Activated naive CD4-positive, alpha-beta T cell treated with anti-CD3 and anti-CD28 coated beads, Interleukin-2, amount 50 U/mL, for 72 hours (primary cell): ENCODE measurements at regions not wholly inside any gene's neighbourhood (a gene's known extent, or its start where the extent isn't known, plus 50 kb on each side); places are given as distances from the start of the nearest gene placed in this dataset.
A peak's percentile ranks its signal among the peaks of the same experiment; 100 is the strongest.
"Not testable (repeated sequence)": the region's sequence is repeated elsewhere in the genome, so short reads cannot be mapped to it uniquely, and the experiment has no call there.

Experiments
- ATAC-seq, 2 donors: fragments of 150-1000 bp; cut with Tn5 transposase; 2 replicates each; pipeline ENCODE4 v1.10.0; 2021; ENCODE audit warnings: mild to moderate bottlenecking in 2 of 2, moderate library complexity in 2 of 2
- DNase-seq, 2 donors: peaks; one replicate each; pipeline ENCODE4 v3.0.0; 2021 to 2022; ENCODE audit warnings: low spot score in 2 of 2
- H3K27ac Mint-ChIP-seq, 2 donors: one replicate each; pipeline ENCODE4 v1.8.0; 2022; ENCODE audit warnings: mild to moderate bottlenecking in 2 of 2, mixed read lengths in 2 of 2
- H3K36me3 Mint-ChIP-seq, 2 donors: one replicate each; pipeline ENCODE4 v1.8.0; 2022; ENCODE audit warnings: mixed read lengths in 2 of 2
- H3K9me3 Mint-ChIP-seq, 2 donors: one replicate each; pipeline ENCODE4 v1.8.0; 2022; ENCODE audit warnings: mixed read lengths in 2 of 2

DNA sequence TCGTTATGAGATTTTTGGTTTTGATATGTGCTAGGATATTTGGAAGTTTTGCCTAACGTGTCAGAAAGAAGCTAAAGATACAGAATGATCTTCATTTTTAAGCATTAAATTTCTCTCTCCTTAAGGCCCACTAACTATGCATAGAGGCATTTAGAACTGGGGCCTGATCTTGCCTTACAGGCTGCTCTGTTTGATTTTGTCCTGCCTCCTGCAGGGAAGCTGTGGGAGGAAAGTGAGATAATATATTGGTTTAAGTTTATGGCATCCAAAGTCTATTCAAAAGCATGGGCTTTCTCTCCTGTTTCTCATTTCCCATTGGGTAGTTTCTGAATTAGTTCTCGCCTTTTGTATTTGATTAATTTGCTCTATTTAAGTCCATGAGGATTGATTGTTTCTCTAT is 250.3 kb upstream of the FBXO33 start:
- no peak overlapping the region for H3K27ac Mint-ChIP-seq

DNA sequence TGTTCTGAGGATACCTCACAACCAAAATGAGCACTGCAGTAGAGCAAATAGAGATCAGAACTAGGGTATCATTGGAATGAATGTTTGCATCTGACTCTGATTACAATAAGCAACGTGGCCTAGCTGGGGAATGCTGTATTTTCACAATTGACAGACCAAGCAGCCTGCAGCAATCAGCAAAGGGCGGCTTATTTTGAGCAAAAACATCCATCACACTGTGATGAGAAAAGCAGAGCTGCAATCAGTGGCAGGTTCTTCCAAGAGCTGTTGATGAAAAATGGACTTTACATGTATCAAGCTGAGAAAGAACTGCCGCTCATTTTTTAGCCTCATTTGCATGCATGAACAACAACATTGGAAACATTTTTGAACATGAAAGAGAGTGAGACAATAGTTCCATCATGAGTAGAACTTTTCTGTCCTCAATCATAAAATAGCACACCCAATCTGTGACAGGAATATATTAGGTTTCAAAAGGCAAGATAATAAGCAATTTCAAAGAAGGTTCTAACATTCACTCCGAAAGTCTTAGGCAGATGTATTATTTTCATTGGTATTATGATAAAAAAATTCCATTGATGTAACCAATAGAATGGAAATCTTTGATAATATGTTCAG is 249.7 kb upstream of the FBXO33 start:
- Mint-ChIP-seq H3K36me3 (no peaks in the 10 kb centered on the region), H3K9me3 (peaks cover 0 to 2% of the 10 kb centered on the region in 2 donors), H3K27ac (no peak overlapping the region)
- ATAC-seq (peak in 1 of 2 donors; percentile 61), DNase-seq (no peak)

More for the DNA sequence above, 250.3 kb upstream of the FBXO33 start:
- DNase-seq = no peak
- no peaks in the 10 kb centered on the region for H3K36me3 Mint-ChIP-seq
- peaks cover 0 to 4% of the 10 kb centered on the region in 2 donors for H3K9me3 Mint-ChIP-seq
- no peak for ATAC-seq

DNA sequence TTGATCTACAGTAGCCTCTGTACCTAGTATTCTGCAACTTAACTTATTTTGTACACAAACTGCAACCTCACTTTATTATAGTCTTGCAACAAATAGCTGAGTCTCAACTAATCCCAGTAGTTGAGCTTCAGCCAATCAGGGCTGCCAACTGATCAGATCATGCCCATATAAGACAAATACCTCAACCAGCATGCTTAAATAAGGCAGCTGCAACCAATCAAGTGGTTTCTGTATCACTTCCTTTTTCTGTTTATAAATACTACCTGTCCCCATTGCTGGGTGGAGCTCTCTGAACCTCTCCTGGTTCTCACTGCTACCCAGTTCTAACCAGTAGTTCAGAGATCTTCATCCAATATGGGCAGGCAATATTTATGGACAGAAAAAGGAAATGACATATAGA is 248.5 kb upstream of the FBXO33 start:
- no peak overlapping the region for H3K27ac Mint-ChIP-seq

DNA sequence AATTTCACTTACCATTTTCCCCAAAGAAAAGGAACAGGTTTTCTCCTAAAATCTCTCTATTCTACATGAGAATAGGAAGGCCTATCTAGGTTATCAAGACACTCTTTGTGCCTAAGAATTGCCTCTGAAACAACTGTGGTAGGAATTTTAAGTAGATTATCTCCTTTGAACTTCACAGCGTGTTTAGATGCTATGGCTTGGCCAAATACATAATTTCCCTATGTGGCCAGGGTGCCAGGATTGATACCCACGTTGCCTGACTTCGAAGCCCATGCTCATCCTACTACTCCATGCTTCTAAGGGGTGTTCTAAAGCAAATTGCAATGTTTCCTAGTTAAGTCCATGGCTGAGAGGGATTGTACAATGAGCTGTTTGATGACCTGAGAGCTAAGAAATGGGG is 241.5 kb upstream of the FBXO33 start:
- H3K9me3 Mint-ChIP-seq = peaks cover 7 to 13% of the 10 kb centered on the region in 2 donors
- DNase-seq = no peak
- H3K27ac Mint-ChIP-seq = peak overlapping the region in 1 of 2 donors; percentile 6
- H3K36me3 Mint-ChIP-seq = no peaks in the 10 kb centered on the region
- ATAC-seq = no peak

More for the DNA sequence above, 248.5 kb upstream of the FBXO33 start:
- DNase-seq (no peak), ATAC-seq (no peak)
- H3K36me3 Mint-ChIP-seq = no peaks in the 10 kb centered on the region
- H3K9me3 Mint-ChIP-seq = no peaks in the 10 kb centered on the region

DNA sequence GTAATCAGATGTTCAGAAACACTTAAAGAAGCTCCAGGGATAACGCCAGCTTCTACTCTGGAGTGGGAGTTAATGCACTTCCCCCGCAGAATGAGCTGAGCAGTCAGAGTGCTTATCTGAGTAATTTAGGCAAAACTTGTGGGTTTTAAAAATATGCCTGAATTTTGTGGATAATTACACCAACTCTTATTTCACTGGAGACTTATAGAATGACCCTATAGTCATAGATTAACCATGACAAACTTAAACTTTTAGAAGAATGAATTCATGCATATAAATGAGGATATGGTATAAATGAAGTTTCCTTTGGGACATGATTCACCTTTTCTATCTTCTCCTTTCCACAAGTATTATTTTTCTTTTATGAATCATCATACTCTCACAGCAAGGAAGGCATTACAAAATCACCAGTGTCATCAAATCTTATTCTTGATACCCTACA is 241.1 kb upstream of the FBXO33 start:
- H3K27ac Mint-ChIP-seq = peak overlapping the region in 1 of 2 donors; percentile 6
- DNase-seq (no peak), ATAC-seq (peak; percentile 82 to 83)
- H3K36me3 Mint-ChIP-seq = no peaks in the 10 kb centered on the region
- H3K9me3 Mint-ChIP-seq = peaks cover 9 to 15% of the 10 kb centered on the region in 2 donors

DNA sequence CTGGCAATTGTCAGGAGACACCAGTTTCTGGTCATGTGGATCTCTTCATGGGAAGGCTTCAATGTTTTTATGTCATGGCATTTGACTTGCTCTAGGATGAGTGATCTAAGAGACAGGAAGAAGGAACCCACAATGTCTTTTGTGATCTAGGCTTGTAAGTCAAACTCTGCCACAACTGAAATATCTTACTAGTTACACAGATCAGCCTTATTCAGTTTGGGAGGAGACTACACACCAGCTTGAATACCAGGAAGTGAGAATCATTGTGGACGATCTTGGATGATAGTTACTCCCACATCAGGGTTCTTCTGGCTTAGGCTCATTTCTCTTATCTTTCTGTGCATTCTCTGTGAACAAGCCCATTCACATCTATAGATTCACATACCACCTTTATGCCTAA is 236.2 kb upstream of the FBXO33 start:
- ATAC-seq (peak; percentile 36 to 59), DNase-seq (no peak)
- Mint-ChIP-seq H3K9me3 (peaks cover 7 to 15% of the 10 kb centered on the region in 2 donors), H3K36me3 (no peaks in the 10 kb centered on the region), H3K27ac (peak overlapping the region in 1 of 2 donors; percentile 9)

DNA sequence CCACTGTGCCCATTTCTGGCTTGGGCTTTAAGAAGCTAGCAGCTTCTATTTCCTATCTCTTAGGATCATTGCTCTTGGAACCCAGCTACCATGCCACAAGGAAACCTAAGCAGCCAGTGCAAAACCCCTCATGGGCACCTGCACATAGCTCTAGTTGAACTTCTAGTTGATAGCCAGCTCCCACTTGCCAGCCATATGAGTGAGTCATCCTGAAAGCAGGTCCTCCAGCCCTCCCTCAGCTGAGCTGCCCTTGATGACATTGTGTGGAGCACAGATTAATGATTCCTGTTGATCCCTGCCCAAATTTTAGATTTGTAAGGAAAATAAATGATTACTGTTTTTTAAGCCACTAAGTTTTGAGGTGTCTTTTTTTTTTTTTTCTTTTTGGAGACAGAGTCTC is 234.2 kb upstream of the FBXO33 start:
- ATAC-seq (no peak), DNase-seq (no peak)
- H3K27ac Mint-ChIP-seq = no peak overlapping the region
- peaks cover 11 to 15% of the 10 kb centered on the region in 2 donors for H3K9me3 Mint-ChIP-seq
- no peaks in the 10 kb centered on the region for H3K36me3 Mint-ChIP-seq

DNA sequence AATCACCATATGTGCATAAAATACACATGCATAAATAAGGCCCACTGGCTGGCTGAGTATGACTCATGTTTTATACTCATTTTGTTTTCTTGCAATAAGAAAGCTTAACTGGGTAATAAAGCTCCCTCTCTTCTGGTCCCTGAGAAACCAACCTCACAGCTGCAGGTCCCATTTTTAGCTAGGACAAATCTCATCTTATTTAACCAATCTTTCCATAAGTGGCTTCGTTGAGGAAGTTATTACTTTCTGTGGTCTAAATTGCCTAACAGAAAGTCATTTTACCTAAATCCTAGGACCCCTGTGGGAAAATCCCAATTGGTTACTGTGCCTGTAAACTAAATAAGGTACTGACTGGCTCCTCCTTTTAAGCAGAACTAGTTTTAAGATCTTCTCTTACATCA is 232.8 kb upstream of the FBXO33 start:
- peak in 1 of 2 donors; percentile 86 for ATAC-seq
- DNase-seq = no peak
- peaks cover 10 to 11% of the 10 kb centered on the region in 2 donors for H3K9me3 Mint-ChIP-seq
- no peak overlapping the region for H3K27ac Mint-ChIP-seq
- no peaks in the 10 kb centered on the region for H3K36me3 Mint-ChIP-seq

DNA sequence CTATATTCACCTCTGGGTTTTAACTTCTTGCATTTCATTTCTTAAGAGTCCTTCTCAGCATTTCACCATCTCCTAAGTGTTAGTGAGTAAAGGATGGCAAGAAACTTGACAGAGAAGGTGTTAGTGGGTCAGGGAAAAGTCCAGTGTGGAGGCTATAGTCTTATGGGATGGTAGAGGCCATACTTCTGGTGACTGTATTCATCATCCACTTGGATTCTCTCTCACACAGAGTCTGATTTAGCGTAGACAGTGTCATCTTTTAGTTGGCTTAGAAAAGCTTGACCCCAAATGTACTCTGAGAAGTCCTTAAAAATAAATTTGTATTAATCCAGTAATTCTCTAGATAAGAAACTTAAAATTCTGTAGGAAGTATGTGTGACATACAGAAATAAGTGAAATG is 232.4 kb upstream of the FBXO33 start:
- Mint-ChIP-seq H3K9me3 (peaks cover 8 to 10% of the 10 kb centered on the region in 2 donors), H3K36me3 (no peaks in the 10 kb centered on the region), H3K27ac (peak overlapping the region in 1 of 2 donors; percentile 5)
- ATAC-seq (peak in 1 of 2 donors; percentile 22), DNase-seq (no peak)

DNA sequence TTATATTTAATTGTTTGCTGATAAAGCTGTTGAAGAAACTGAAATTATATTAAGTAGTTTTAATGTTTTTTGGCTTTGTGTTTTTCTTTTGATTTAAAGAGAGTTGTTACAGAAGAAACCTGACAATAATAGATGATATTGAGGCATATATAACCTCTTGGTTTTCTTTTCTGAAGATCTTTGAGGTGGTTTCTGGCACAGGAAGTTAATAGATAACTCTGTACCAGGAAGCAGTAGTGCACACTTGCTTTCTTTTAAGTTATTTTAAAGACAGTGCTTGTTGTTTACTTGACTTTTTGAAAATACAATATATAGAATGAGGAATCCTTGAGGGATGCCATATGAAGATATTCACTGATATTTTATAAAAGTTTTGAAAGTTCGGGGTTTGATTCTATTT is 209.0 kb upstream of the FBXO33 start:
- Mint-ChIP-seq H3K27ac (no peak overlapping the region), H3K36me3 (peaks cover 15 to 33% of the 10 kb centered on the region in 2 donors), H3K9me3 (peaks cover 17 to 37% of the 10 kb centered on the region in 2 donors)
- ATAC-seq (peak in 1 of 2 donors; percentile 51), DNase-seq (no peak)

DNA sequence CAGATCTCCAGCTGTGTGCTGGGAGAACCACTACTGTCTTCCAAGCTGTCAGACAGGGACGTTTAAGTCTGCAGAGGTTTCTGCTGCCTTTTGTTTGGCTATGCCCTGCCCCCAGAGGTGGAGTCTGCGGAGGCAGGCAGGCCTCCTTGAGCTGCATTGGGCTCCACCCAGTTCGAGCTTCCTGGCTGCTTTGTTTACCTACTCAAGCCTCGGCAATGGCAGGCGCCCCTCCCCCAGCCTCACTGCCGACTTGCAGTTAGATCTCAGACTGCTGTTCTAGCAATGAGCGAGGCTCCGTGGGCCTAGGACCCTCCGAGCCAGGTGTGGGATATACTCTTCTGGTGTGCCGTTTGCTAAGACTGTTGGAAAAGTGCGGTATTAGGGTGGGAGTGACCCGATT is 206.8 kb upstream of the FBXO33 start:
- DNase-seq, ATAC-seq, H3K27ac Mint-ChIP-seq: not testable (repeated sequence)
- peaks cover 12 to 27% of the 10 kb centered on the region in 2 donors for H3K9me3 Mint-ChIP-seq
- H3K36me3 Mint-ChIP-seq = peaks cover 15 to 33% of the 10 kb centered on the region in 2 donors

DNA sequence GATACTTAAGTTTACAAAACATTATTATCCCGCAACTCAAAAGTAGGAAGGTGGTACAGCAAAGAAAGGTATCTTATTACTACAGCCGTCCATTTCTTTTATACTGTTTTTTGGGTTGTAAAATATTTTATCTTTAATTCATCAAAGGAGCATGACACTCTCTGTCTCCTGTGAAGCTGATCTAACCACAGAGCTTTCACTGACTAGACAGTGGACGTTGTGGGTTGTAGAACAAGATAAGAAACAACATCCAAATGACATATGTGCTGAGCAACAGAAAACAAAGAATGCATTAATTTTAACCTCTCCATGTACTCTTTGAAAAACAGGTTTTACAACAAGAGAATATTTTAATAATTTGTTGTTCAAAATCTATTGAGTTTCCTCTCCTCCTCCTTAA is 195.9 kb upstream of the FBXO33 start:
- DNase-seq (no peak), ATAC-seq (no peak)
- H3K27ac Mint-ChIP-seq = no peak overlapping the region
- H3K9me3 Mint-ChIP-seq = peaks cover 5 to 7% of the 10 kb centered on the region in 2 donors
- H3K36me3 Mint-ChIP-seq = peaks cover 0 to 12% of the 10 kb centered on the region in 2 donors

DNA sequence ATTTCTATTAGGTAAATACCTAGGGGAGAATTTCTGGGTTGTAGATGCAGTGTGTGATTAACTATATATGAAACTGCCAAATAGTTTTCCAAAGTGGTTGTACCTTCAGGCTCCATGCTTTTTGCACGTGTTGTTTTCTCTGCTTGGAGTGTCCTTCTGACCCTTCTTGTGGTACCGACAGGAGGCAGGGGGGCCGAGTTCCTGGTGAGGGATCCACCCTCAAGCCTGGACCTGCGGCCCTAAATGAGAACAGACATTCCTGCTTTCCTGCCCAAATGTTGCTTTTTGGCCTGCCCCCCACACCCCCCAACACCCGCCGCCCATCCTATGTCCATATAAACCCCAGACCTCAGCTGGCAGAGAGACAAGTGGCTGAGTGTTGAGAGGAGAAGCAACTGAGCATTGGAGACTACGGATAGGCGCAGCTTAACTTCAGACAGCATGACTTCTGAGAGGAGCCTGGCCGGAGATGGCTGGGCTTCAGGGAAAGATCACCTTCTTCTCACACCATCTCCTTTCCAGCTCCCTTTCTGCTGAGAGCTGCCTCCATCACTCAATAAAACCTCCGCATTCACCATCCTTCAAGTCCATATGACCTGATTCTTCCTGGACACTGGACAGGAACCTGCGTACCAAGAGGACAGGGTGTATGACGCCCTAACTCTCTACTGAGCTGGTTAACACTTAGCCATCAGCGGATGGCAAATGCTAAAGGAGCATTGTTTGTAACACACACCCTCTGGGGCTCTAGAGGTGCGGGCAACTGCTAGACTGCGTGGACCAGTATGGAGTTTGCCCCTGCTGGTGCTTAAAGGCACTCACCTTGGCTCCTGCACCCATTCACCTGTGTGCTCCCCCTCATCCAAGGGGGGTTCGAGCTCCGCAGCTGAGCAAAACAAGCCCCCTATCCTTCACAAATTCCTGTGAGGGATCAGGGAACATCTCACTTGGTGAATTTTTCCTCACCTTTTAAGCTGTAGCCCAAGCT is 194.7 kb upstream of the FBXO33 start:
- DNase-seq = no peak
- H3K27ac Mint-ChIP-seq = no peak overlapping the region
- peaks cover 14 to 15% of the 10 kb centered on the region in 2 donors for H3K9me3 Mint-ChIP-seq
- H3K36me3 Mint-ChIP-seq = peaks cover 10 to 22% of the 10 kb centered on the region in 2 donors
- ATAC-seq = no peak

DNA sequence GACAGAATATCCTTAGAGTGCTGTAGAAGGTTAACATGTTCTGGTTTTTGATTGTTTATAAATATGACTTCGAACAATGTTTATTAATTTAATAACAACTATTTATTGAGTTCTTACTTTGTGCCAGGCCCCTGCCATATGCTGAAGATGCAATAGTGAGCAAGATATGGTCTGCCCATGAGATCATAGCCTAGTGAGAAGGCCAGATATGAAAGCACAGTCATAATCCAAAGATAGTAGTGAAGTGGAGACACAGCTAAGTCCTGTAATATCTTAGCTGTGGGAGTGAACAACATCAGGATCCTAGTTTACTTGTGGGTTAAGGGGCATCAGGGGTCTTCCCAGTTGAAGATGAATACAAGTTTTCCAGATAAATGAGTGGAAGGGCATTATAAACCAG is 189.4 kb upstream of the FBXO33 start:
- Mint-ChIP-seq H3K36me3 (peaks cover 13 to 22% of the 10 kb centered on the region in 2 donors), H3K9me3 (peaks cover 17 to 18% of the 10 kb centered on the region in 2 donors), H3K27ac (peak overlapping the region in 1 of 2 donors; percentile 23)
- DNase-seq (no peak), ATAC-seq (no peak)

DNA sequence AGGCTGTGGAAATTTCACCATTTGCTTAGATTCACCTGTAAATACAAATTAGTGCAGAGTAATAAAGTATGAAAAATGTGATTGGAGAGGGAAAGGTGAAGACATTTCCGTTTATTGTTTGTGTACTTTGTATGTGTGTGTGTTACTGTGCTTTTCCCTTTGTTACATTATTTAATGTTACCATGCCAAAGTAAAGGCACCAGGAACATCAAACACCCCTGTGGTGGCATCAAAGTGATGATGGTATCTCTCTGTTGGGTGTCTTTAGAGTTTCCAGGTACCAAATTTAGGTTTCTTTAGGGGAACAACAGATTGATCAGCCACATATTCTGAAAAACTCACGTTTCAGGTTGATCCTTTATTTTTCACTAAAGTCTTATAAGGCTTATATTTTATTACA is 189.0 kb upstream of the FBXO33 start:
- H3K36me3 Mint-ChIP-seq = peaks cover 13 to 22% of the 10 kb centered on the region in 2 donors
- ATAC-seq = no peak
- peaks cover 17 to 18% of the 10 kb centered on the region in 2 donors for H3K9me3 Mint-ChIP-seq

DNA sequence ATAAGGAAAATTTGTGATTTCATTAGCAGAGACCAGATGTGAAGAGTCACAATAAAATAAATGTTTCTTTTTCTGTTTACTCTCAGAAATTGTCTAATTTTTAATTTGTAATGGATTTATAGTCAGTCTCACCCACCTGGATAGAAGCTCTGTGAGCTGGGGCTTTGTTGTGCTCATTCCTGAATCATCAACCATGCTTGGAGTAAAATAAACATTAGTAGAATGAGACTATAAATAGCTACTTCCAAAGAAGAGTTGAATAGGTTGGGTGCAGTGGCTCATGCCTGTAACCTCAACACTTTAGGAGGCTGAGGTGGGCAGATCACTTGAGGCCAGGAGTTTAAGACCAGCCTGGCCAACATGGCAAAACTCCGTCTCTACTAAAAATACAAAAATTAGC is 185.3 kb upstream of the FBXO33 start:
- ATAC-seq (no peak), DNase-seq (no peak)
- Mint-ChIP-seq H3K9me3 (peaks cover 13% of the 10 kb centered on the region in 2 donors), H3K27ac (no peak overlapping the region), H3K36me3 (peaks cover 9 to 14% of the 10 kb centered on the region in 2 donors)

More for the DNA sequence above, 189.0 kb upstream of the FBXO33 start:
- no peak for DNase-seq
- no peak overlapping the region for H3K27ac Mint-ChIP-seq

DNA sequence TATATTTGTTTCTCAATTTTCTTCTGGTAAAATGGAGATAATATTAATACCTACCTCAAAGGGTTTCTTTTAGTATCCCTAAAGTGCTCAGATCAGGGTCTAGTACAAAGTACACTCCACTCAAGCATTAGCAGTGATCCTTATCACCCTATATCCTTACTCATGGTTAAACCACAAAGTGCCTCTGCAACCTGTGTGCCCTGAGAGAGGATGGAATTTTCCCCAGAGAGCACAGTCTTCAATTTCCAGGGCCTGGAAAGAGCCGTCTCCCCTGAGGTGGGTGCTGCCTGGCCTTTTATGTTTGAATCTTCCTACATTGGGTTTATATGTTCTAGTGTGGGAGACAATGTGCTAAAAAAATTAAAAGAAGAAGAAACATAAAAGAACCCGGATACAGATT is 183.1 kb upstream of the FBXO33 start:
- Mint-ChIP-seq H3K9me3 (peaks cover 9 to 12% of the 10 kb centered on the region in 2 donors), H3K36me3 (peaks cover 9 to 10% of the 10 kb centered on the region in 2 donors), H3K27ac (no peak overlapping the region)
- ATAC-seq (no peak), DNase-seq (no peak)
